ENCODE measurements at regions not wholly inside any gene's neighbourhood (a gene's known extent, or its start where the extent isn't known, plus 50 kb on each side); places are given as distances from the start of the nearest gene placed in this dataset.

DNA sequence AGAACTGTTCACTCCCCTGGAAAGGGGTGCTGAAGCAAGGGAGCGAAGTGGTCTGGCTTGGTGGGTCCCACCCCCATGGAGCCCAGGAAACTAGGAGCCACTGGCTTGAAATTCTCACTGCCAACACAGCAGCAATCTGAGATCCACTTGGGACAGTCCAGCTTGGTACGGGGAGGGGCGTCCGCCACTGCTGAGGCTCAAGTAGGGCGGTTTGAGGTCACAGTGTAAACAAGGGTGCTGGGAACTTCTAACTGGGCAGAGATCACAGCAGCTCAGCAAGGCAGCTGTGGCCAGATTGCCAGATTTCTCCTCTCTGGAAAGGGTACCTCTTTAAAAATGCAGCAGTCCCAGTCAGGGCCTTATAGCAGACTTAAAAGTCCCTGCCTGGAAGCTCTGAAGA is 53.9 kb upstream of the GALNTL6 start:
- no peak for DNase-seq (ENCODE audit: low spot score)

- no peak for DNase-seq (ENCODE audit: low spot score)
These were observed 61.7 kb upstream of the GALNTL6 start for GRCh38 chr4:171751538-171751937.

- DNase-seq (ENCODE audit: low spot score), result no peak
These were observed 66.8 kb upstream of the GALNTL6 start for GRCh38 chr4:171746418-171746817.

DNA sequence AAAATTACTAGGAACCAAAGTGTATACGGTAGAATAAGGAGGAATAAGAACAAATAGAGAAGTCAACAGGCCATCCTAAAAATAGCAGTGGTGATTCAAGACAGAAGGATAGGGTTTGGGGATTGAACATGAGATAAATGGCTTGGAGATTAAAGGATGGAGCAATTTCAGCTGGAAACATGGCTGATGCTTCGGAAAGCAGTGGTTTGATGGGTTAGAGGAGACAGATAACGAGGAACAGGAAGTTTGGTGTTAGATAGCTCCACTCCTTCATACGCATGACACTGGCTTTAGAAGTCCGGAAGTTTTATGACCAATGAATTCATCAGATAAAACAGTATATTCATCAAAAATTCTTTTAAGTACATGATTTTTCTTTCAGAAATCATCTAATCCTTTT is 70.8 kb upstream of the GALNTL6 start:
- DNase-seq (ENCODE audit: low spot score), result no peak

DNA sequence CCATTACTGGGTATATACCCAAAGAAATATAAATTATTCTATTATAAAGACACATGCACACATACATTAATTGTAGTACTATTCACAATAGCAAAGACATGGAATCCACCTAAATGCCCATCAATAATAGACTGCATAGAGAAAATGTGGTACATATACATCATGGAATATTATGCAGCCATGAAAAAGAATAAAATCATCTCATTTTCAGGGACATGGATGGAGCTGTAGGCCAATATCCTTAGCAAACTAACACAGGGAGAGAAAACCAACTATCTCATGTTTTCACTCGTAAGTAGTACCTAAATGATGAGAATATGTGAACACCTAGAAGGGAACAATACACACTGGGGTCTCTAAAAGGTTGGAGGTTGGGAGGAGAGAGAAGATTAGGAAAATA is 86.0 kb upstream of the GALNTL6 start:
- DNase-seq (ENCODE audit: low spot score), result no peak

GRCh38 chr4:171721937-171722336 is 91.3 kb upstream of the GALNTL6 start:
- DNase-seq (ENCODE audit: low spot score), result no peak

GRCh38 chr4:171719691-171720090 is 93.5 kb upstream of the GALNTL6 start:
- DNase-seq (ENCODE audit: low spot score), result no peak

- no peak for DNase-seq (ENCODE audit: low spot score)
These were observed 94.5 kb upstream of the GALNTL6 start for GRCh38 chr4:171718665-171719064.

DNA sequence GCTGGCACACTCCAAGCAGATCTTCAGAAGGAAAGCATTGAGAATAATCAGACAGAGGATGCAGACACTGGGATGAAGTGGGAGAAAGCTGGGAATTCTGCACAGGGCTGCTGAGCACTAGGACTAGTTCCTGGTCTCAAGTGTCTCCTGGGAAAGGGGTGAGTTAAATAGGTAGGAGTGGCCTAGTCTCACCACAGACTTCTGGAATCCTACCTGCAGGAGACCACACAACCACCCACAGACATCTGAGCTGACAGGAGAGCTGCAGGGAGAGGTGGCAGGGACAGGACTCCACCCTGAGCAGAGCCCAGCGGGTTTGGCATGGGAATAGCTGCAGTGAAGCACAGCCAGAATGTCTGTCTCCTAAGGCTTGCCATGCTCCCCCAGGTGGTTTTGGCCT is 95.1 kb upstream of the GALNTL6 start:
- no peak for DNase-seq (ENCODE audit: low spot score)

DNA sequence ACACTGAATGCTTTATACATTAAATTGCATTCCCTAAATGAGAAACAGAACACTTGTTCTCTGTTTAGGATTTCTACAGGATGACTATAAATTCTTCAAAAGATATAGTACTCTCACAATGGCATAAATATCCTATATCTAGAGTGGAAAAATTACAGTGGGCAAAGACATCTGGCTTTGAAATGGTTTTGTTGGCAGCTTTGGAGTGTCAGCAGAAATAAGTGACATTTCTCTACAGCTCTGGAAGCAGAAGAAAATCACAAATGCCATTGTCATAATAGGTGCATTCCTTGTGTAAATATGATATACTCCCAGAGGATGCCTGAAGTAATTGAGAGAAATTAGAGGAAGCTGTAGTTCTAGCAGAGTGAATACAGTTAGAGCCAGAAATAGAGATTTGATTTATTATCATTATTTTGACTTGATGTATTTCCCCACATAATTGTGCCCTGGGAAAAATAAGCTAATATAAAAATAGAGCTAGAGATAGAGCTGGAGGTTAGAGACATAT is 95.9 kb upstream of the GALNTL6 start:
- DNase-seq (ENCODE audit: low spot score), result no peak

DNA sequence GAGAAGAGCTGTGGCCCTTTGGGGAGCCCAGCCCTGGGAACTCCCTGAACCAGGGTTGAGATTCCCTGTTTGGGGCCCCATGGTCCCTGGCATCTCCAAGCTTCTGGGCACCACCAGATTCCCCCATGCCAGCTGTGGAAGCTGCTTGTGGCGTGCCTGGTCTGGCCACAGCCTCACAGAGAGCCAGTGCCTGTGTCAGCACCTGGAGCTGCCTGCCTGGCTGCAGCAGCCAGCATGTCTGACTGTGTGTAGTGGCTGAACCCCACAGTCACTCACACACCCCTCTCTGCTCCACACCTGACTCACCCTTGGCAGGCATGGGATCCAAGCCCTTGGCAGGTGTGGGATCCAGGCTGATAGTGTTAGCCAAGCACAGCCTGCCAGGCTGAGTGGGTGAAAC is 97.2 kb upstream of the GALNTL6 start:
- DNase-seq (ENCODE audit: low spot score), result no peak

DNA sequence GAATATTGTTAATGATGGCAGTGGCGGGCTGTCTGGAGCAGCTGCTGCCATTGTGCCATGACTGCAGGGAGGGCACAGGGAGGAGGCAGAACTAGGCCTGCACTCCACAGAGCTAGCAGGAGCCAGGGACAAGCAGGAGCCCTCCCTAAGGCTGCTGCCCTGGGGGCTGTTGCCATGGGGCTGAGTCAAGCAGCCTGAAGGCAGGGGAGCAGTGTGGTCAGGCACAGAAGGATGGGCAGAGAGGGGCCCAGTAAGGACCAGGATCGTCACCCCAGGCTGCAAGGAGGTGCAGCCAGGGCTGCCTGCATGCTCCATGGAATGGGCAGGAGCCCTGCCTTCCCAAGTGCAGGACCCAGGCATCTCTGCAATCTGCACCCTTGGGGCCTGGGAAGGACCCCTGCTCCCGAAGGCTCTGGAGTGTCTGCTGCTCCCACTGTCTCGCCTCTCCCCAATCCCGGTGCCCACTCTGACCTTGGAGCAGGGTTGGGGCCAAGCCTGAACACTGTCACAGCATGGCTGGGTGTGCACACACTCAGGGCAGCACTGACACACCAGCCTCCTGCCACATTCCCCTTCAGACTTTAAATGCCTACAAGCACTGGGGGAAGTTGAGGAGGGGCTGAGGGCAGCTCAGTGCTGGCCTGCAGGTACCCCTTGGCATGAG is 98.3 kb upstream of the GALNTL6 start:
- no peak for DNase-seq (ENCODE audit: low spot score)

GRCh38 chr4:171710743-171711142 is 102.5 kb upstream of the GALNTL6 start:
- no peak for DNase-seq (ENCODE audit: low spot score)

DNA sequence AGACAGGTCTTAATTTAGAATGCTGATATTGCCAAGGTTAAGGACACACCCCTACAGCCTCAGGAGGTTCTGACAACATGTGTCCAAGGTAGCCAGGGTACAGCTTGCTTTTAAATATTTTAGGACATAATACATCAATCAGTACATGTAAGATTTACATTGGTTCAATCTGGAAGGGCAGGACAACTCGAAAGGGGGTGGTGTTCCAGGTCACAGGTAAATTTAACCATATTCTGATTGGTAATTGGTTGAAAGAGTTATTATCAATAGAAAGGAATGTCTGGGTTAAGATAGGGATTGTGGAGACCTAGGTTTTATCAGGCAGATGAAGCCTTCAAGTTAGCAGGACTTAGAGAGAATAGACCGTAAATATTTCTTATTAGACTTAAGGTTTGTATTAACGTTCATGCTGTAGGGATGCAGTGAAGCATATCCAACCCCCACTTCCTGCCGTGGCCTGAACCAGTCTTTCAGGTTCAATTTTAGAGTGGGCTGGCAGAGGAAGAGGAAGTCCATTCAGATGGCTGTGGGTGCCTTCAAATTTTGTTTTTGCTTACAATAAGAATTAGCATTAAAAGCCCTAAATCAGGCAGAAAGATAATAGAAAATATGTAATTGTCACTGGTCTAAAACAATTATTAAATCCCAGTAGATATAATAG is 136.5 kb upstream of the GALNTL6 start:
- DNase-seq (ENCODE audit: low spot score), result no peak

GRCh38 chr4:171674781-171675180 is 138.4 kb upstream of the GALNTL6 start:
- DNase-seq (ENCODE audit: low spot score), result no peak

DNA sequence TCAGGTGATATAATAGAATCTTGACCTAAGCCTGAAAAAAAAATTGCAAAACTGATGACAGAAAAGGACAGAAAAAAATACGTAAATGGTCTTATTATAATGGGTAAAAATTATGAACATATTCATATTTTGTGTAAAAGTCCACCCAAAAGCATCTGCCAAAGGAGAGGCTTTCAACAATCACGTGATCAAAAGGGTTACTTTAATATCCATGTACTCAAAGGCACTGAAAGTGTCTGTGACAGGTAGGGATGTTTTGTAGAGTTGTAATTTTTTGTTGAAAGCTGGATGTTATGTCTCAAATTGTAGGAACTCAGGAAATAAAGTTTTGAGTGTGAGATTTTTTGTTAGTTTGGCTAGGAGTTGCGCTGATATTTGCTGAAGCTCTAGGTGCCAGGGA is 144.8 kb upstream of the GALNTL6 start:
- no peak for DNase-seq (ENCODE audit: low spot score)

DNA sequence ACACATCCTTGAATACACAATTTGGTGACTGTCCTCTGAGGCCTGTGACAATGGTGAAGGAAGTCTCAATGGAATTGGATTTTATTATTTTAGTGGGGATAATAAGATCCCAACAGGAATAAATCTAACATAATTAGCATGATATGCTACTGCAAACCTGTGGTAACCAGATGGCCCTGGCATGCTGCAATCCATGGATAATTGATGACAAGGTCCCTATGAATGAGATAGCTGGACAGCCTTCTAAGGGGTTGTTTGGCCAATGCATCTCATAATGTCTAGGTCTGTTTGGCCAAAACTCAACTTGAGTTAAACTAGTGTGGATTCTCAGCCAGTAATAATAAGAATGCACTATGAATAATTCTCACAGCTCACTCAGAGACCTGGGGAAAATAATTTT is 145.3 kb upstream of the GALNTL6 start:
- DNase-seq (ENCODE audit: low spot score), result no peak

DNA sequence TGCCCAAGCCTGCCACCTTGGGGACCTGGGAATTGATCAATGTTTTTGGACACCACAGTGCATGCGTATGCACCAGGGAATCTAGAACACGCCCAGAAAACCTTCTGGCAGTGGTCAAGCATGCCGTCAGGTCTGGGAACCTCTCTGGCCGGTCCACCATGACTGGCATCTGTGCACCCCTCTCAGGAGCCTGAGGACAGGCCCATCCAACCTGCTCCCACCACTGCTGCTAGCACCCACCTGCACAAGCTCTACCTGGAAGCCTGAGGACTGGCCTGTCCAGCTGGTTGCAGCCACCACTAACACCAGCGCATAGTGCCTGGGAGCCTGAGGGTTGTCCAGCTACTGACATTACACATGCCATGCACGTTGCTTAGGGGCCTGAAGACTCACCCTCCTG is 162.1 kb upstream of the GALNTL6 start:
- DNase-seq (ENCODE audit: low spot score), result no peak

DNA sequence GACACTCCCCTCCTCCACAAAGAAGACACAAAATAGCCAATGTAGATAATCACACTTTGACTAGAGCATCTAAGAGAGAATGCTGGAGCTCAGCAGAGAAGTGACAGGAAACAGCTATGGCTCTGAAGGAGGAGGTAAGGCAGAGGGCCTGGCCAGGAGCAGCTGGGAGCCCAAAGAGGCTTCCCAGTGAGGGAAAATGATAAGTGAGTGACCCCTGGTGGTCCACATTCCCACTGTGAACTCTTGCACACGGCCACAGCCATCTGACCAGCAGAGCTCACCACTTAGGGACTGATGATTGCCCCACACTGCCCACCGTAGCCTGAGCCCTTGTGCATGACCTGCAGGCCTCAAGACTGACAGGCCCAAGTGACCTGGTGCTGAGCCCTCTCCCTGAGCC is 162.7 kb upstream of the GALNTL6 start:
- DNase-seq (ENCODE audit: low spot score), result no peak

GRCh38 chr4:171648926-171649325 is 164.3 kb upstream of the GALNTL6 start:
- DNase-seq (ENCODE audit: low spot score), result no peak

DNA sequence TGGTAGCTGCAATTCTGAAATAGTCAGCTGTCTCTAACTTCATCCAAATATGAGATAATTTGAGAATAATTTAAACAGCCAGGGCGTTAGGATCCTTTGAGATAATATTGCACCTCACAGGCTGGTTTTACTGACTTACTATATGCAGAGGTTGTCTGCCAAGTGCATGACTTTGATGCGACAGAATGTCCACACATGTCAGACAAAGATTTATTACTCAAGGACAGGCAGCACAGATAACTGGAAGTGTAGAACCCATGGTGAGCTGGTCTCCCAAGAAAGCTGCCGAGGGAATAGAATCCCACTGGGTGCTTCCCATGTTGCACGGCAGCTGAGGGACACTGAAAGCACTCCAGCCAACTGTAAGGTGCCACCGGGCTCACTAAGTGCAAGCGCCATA is 166.2 kb upstream of the GALNTL6 start:
- DNase-seq (ENCODE audit: low spot score), result no peak

GRCh38 chr4:171644430-171645057 is 168.7 kb upstream of the GALNTL6 start:
- no peak for DNase-seq (ENCODE audit: low spot score)

- no peak for DNase-seq (ENCODE audit: low spot score)
These were observed 173.7 kb upstream of the GALNTL6 start for GRCh38 chr4:171639540-171639939.

All from cerebellar cortex (tissue), 1 donor.